ENCODE measurements at regions not wholly inside any gene's neighbourhood (a gene's known extent, or its start where the extent isn't known, plus 50 kb on each side); places are given as distances from the start of the nearest gene placed in this dataset.
A peak's percentile ranks its signal among the peaks of the same experiment; 100 is the strongest.
"Not testable (repeated sequence)": the region's sequence is repeated elsewhere in the genome, so short reads cannot be mapped to it uniquely, and the experiment has no call there.

DNA sequence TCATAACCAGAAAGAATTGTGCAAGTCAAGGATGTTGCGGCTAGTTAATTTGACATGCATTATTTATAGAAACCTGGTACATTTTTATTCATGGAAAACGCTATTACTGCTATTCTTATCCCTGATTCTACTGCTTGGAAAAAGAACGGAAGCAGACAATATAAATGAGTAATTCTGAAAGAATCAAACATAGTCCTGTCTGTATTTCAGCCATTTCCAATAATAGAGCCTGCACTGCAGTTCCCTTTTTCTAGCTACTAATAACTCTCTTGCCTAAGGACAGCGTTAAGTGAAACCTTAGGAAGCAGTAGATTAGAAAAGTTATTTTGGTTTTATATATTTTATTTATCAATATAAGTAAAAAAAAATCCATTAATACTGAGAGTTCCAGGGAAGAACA, 414.9 kb downstream of the CYLC2 start:
- DNase-seq = peak; percentile 4

DNA sequence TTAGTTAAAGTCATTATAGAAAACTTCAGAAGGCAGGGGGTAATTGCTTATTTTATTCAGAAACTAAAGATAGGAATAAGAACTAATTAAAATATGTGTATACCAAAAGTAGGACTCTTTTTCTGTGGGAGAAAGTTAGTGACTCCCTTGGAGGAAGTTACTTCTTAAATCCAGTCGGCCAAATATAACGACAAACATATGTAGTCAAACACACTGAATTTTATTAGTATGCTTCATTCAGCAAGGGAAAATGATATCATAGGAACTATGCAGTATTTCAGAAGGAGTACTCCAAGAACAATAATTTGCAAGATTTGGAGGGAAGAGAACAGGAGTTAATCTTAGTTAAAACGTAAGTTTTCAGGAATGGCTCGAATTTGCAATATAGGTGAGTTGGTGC, 432.6 kb downstream of the CYLC2 start:
- DNase-seq = no peak

DNA sequence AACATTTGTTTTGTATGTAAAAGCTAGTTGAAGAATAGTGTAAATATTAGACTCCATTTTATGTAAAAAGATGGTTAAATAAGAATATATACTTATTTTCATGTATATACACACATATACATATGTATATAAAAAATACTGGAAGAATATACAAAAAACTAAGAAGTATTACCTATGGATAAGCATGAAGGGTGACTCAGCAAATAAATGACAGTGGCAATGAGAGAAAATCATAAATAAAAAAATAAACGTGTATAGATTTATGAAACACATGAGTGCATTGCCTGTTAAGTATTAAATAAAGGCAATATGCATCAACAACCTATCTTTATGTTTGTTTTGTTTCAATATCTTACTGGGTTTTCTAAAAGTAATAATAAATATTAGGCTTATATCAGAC, 435.3 kb downstream of the CYLC2 start:
- no peak for DNase-seq

DNA sequence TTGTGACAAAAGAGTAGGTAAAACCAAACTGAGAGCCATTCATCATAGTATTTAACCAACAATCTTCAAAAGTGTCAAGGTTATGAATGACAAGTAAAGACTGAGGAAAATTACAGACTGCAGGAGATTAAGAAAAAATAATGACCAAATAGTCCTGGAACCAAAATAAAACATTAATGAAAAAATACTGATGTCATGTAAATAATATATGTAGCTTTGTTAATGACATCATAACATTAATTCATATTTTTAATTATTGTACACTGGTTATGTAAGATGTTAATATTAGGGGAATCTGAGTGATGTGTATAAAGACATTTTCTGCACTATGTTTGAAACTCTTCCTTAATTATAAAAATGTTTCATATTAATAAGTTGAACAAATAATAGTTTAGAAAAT, 436.7 kb downstream of the CYLC2 start:
- DNase-seq = no peak

DNA sequence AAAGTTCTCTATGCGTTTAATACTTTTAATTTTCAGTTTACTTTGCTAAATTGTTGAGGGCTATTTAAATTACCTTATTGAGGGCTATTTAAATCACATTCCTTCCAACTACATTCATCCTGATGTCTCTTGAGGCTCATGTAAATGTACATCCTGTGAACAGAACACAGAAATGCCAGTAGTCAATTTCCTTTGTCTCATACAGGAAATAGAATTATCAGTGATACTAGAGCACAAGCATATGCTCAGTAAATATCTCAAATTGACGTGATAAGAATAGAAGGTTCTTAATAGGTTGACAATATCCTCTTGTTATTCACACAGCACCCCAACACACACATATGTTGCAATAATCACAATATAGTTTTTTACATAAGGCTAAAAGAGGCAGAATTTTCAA, 449.0 kb downstream of the CYLC2 start:
- DNase-seq = no peak

DNA sequence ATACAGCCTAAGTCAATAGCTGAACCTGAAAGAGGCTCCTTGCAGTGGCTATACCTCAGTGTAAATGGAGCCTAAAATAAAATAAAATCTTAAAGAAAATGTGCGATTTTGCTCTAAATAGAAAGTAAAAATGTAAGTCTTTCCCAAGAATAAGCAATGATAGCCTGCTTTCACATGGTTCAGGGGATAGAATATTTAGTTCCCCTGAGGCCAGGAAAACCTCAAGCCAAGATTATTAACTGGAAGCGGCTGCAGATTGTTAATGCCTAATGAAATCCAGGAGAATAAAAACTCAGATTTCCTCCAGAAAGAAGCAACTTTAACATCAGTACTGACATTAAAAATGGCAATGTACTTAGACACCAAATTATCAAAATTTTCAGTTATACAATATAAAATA, 463.7 kb downstream of the CYLC2 start:
- no peak for DNase-seq

DNA sequence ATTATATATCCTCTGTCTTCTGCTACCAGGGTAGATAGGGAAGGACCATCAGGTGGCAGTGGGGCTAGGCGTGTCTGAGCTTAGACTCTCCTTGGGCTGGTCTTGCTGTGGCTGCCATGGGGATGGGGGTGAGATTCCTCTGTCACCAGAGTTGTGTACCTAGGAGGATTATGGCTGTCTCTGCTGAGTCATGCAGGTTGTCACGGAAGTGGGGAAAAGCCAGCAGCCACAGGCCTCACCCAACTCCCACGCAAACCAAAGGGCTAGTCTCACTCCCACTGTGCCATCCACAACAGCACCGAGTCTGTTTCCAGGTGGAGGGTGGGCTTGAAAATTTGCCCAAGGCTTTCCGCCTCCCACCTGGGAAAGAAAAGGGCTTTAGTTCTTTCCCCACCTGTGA, 476.1 kb downstream of the CYLC2 start:
- DNase-seq = no peak

DNA sequence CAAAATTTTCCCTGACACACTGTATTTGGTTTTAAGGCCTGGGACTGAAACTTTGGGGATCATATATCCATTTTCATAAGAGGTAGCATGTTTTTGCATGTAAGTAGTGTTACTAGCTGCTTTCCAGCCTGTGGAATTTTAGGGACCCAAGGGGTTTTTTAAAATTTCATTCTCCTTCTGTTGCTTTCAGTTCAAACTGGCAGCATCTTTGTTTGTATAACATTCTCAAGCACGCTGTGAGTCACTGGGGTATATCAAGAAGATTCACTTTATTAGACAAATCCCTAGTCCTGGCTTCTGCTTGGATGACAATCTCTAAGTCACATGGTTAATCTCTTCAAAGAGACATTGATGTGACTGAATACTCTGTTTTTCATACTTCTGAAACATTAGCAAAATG, 479.0 kb downstream of the CYLC2 start:
- DNase-seq = peak; percentile 4

DNA sequence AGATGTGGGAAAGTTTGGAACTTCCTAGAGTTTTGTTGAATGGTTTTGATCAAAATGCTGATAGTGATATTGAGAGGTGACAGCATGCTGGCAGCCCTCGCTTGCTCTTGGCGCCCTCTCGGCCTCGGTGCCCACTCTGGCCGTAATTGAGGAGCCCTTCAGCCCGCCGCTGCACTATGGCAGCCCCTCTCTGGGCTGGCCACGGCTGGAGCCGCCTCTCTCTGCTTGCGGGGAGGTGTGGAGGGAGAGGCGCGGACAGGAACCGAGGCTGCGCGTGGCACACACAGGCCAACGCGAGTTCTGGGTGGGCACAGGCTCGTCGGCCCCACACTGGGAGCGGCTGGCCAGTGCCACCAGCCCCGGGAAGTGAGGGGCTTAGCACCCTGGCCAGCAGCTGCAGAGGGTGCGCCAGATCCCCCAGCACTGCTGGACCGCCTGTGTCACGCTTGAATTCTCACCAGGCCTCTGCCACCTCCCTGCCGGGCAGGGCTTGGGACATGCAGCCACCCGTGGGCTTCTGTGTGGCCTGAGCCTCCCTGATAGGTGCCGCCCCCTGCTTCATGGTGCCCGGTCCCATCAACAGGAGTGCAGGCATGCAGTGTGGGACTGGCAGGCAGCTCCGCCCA, 488.5 kb downstream of the CYLC2 start:
- DNase-seq = no peak

DNA sequence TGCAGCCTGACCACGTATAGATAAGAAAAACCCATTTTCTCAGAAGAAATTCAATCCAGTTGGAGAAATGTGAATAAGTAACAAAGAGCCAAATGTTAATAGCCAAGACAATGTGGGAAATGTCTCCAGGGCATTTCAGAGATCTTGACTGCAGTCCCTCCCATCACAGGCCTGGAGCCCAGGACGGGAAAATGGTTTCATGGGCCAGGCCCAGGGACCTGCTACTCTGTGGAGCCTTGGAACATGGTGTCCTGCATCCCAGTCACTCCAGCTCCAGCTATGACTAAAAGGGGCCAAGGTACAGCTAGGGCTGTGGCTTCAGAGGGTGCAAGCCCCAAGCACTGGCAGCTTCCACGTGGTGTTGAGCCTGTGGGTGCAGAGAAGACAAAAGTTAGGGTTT, 490.0 kb downstream of the CYLC2 start:
- no peak for DNase-seq

DNA sequence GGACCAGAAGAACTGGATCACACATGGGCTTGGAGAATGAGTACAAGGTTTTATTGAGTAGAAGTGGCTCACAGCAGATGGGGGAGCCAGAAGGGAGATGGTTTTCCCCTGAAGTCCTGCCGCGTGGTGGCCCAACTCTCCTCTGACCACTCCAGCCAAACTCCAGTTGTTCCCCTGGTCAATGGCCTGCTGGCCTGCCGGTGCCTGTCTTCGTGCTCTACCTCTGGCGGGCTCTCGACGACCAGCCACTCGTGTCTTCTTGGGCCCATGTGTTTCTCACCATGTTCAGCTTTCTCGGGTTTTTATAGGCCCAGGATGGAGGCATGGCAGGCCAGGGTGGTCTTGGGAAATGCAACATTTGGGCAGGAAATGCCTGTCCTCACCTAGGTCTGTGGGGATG, 519.6 kb downstream of the CYLC2 start:
- DNase-seq = no peak

DNA sequence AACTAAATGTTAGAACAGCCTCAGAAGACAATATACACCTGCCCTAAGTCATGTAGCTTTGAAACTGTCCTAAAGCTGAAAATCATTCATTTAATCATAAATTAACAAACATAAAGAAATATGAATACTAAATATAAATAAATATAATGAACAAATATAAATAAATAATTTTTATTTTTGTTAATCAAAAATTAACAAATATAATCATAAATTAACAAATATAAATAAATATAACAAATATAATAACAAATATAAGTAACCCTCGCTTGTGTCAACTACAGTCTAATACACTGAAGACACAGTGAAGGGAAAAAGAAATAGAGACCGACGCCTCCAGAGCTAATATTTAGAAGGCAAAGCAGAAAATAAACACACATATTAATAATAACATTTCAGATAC, 527.3 kb downstream of the CYLC2 start:
- no peak for DNase-seq

DNA sequence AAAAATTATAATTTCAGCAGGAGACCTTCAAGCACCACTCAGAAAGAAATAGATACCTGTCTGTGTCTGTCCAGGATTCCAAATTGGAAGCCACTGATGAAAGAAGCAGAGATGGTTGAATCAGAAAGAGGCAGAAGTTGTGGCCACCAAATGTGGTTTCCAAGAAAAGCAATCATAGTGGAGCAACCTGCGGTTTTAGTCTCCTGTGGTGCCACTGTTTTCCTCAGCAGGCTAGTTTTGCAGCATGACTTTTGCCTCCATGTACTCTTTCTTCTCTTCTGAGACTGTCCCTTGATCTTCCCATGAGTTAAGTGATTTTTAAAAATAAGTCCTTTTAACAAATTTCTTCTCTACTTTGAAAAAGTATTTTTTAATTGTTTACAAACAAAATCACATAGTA, 535.8 kb downstream of the CYLC2 start:
- no peak for DNase-seq

DNA sequence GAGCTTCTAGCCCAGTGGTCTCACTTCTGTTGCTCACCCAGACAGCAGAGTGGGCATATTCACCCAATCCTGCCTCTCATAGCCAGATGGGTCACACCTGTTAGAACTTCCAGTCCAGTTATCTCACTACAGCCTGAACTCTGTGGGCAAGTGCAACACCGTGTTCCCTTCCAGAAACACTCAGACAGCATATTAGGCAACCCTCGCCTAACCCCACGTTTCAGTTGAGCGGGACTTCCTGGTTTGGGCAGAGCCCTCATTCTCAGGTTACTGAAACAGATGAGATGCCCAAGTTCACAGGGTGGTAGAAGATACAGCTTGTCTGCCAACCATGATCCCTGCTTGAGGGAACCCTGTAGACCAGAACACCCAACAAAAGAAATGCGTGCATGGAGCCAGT, 538.2 kb downstream of the CYLC2 start:
- DNase-seq = no peak

DNA sequence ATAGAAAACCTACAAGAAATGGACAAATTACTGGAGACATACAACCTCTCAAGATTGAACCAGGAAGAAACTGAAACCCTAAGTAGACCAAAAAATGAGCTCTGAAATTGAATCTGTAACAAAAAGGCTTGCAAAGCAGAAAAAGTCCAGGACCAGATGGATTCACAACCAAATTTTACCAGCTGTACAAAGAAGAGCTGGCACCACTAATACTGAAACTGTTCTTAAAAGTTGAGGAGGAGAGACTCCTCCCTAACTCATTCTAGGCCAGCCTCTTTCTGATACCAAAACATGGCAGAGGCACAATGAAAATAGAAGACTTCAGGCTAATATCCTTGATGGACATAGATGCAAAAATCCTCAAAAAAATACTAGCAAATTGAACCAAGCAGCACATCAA, 542.3 kb downstream of the CYLC2 start:
- no peak for DNase-seq

DNA sequence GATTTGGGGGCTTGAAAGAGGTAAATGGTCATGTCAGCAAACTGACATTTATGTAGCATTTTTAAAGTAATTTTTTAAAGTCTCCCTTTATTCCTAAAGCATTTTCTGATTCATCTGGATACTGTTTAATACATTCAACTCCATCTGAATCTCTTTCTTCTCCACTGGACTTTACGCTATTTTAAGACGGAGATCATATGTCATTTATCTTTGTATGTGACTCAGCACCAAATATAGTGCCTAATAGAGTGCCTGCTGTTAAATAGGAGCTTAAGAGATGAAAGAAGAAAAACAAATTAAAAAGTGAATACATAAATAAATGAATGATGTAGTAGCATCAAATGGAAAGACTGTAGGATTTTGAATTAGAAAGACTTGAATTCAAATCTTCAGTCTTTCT, 548.8 kb upstream of the SMC2 start:
- DNase-seq = no peak

DNA sequence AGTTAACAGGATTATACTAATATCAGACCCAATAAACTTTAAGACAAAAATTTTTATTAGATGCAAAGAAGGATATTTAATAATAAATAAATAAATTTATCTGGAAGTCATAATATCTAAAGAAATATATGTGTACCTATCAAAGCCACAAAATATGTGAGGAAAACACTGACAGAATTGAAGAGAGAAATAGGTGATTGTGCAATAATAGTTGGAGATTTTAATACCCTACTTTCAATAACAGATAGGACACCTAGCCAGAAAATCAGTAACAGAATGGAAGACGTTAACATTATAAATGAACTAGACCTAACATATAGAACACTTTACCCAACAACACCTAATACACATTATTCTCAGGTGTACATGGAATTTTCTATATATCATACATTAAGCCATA, 541.4 kb upstream of the SMC2 start:
- no peak for DNase-seq

DNA sequence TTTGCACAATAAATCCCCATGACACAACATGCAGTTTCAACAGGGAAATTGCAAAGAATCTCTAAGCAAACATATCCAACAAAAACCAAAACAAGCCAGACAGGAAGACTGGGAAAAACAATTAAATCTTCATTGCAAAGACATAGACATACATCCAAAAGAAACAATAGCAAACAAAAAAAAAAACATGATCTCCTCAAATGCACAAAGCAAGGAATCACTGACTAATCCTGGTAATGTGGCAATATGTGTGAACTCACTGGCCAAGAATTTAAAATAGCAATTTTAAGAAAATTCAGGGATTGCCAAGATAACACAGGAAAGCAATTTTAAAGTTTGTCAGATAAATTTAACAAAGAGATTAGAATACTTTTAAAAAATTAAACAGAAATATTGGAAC, 520.1 kb upstream of the SMC2 start:
- no peak for DNase-seq

DNA sequence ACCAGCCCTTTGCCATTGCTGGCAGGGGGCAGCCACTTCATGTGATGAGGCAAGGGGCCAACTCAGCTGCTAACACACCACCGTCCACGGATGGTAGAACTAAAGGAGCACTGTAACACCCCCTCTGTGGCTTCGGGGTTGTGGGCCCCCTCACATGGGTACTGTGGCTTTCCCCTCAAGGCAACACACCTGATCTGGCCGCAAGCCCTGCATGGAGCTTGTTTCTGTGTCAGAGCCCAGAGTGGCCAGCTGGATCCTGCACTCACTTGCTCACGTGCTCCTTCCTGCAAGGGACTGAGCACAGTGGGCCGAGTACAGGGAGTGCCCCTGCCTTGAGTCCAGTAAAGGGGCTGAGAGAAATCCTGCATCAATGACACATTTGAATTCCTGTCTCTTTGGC, 507.4 kb upstream of the SMC2 start:
- DNase-seq = no peak

DNA sequence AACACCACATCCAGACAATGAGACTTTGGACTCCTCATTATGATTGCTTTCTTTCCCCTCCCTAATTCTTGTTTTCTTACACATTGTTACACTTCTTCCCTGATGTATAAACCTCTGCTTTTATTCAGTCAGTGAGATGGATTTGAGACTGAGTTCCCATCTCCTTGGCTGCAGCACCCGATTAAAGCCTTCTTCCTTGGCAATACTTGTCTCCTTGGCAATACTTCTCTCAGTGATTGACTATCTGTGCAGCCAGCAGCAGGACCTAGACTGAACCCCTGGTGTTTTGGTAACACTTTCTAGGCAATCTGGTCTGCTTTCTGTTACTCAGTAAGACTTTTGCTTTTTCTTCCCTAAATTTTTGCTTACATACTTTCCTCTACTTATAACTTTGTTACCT, 492.8 kb upstream of the SMC2 start:
- no peak for DNase-seq

DNA sequence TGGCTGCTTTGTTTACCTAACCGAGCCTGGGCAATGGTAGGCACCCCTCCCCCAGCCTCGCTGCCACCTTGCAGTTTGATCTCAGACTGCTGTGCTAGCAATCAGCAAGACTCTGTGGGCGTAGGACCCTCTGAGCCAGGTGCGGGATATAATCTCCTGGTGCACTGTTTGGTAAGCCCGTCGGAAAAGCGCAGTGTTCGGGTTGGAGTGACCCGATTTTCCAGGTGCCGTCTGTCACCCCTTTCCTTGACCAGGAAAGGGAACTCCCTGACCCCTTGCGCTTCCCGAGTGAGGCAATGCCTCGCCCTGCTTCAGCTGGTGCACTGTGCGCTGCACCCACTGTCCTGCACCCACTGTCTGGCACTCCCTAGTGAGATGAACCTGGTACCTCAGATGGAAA, 482.2 kb upstream of the SMC2 start:
- not testable (repeated sequence) for DNase-seq

DNA sequence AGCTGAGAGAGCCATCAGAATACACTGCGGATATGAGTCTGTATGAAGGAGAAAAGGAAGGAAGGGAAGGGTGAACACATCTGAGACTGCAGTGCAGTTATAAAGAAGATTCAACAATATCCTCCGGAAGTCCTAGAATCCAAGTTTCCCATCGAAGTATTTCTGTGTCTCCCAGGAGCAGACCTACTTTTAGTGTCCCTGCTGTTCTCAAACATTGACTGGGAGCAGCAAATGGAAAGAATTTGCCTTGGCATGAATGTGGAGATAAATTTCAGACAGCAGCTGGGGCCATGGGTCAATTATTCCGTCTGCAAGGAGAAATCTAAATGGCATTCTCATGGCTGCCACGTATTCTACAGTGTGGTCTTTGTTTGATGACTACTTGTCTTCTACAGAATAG, 478.1 kb upstream of the SMC2 start:
- DNase-seq = no peak

DNA sequence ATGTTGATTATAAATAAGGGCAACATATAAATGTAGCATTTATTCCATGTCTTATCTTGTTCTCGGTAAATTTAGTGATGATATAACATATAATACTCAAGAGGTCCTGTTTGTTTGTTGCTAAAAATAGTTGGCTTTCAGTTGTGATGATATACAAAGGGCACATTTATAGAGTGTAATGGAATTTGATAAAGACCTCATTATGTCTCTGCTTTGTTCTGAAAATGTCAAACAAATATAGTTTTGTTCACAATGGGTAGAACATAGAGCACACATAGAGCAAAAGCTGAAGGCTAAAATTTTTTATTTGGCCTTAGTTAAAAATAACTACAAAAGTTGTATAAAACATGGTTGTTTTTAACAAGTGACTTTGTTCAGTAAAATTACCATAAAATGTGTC, 477.1 kb upstream of the SMC2 start:
- DNase-seq = no peak

DNA sequence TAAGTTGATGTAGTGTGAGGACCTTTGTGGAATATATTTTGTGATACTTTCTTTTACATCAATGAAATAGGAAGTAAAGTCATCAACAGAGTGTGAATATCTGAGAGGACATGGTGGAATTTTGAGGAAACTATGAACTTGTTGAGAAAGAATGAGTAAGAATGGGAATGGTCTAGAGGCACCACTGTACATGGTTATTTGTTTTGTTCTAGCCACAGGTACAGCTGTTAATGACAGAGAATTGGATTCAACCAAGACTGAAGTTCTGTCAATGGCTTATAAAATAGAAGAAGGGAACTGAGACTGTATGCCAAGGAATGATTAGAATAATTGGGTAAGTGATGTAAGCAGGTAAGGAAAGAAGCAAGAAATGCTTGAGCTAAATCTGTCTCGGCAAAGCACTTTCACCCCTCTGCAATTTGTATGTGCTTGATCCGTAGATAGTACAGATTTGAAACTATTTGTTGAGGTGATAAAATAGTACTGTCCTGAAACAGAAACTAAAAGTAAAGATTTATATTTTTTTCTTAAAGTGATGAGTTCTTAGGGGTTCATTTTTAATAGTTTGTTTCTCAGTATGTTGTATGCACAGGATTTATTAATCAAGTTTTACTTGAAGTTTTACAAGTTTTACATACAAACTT, 468.8 kb upstream of the SMC2 start:
- no peak for DNase-seq

DNA sequence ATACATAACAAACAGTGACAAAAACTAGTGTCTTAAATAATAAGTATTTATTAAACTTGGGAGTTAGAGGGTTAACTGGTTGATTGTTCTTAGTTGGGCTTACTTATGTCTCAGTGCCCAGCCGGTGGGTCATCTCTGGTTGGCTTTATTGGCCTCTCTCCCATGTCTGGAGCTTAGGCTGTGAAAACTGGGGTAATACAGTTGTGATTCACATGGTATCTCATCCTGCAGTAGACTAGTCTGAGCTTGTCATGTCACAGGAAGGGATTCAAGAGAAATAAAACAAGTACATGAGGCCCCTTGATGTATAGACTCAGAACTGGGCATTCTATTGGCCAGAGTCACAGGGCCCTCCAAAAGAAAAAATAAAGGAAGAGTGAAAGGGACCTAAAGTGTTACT, 466.4 kb upstream of the SMC2 start:
- no peak for DNase-seq
